OCI-LY1 (cell line): ENCODE measurements at regions not wholly inside any gene's neighbourhood (a gene's known extent, or its start where the extent isn't known, plus 50 kb on each side); places are given as distances from the start of the nearest gene placed in this dataset.

Experiments used
- CTCF ChIP-seq: fragments of 200-600 bp; sonication (generic), shearing (Covaris generic); IDR thresholded peaks from 2 replicates; pipeline ENCODE4 v1.5.1; 2017; ENCODE audit warnings: mild to moderate bottlenecking, antibody characterized with exemption, low read length, moderate library complexity, mixed read lengths
- EZH2 ChIP-seq: fragments of 200-600 bp; sonication (generic), shearing (Covaris generic); IDR thresholded peaks from 2 replicates; pipeline ENCODE4 v1.8.0; 2017; ENCODE audit warnings: borderline replicate concordance, mixed run types, mild to moderate bottlenecking, antibody characterized with exemption, low read length, moderate library complexity, mixed read lengths

- no peak for TF ChIP-seq CTCF
- TF ChIP-seq EZH2, result no peak
Observed at GRCh38 chr13:67299072-67299635, 69.0 kb upstream of the PCDH9 start.
